HG03064 (cell line): ENCODE measurements at regions not wholly inside any gene's neighbourhood (a gene's known extent, or its start where the extent isn't known, plus 50 kb on each side); places are given as distances from the start of the nearest gene placed in this dataset.
"Not testable (repeated sequence)": the region's sequence is repeated elsewhere in the genome, so short reads cannot be mapped to it uniquely, and the experiment has no call there.

ENCODE experiments used
- ATAC-seq: cut with Tn5 transposase; IDR thresholded peaks from one replicate; pipeline ENCODE4 v1.9.1; 2021; ENCODE audit warnings: low read depth; ENCODE audit not compliant: unreplicated experiment

DNA sequence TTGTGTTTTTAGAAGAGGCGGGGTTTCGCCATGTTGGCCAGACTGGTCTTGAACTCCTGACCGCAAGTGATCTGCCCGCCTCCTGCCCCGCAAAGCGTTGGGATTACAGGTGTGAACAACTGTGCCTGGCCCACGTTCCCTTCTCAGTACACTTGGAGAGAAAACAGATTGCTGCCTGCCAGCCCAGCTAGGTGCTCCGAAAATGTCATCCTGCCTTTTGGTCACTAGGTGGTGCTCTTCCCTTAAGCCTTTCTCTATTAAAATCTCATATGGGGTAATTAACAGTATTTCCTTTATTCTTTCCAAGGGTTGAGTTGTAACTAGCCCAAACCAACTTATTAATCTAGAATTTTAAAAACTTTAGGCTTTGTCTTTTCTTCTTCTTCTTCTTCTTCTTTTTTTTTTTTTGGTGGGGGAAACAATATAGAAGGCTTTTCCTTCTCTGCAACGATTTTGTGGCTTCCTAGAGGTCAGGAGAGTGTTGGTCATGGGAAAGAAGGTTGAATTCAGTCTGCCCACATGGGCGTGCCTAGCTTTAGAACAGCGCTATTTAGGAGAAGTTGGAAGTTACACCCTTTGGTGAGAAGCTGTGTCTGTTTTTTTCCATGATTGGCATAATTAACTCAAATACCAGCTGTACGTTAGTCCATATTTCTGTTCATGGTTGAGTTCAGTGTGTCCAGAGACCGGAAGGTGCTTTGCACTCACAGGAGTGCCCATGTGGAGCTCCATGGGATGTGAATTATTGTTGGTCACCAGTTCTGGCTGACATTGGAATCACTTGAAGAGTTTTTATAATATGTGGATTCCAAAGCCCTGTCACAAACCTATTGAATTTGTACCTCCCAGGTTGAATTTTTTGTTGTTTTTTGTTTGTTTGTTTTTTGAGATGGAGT, 110.1 kb downstream of the LAT start:
- not testable (repeated sequence) for ATAC-seq

DNA sequence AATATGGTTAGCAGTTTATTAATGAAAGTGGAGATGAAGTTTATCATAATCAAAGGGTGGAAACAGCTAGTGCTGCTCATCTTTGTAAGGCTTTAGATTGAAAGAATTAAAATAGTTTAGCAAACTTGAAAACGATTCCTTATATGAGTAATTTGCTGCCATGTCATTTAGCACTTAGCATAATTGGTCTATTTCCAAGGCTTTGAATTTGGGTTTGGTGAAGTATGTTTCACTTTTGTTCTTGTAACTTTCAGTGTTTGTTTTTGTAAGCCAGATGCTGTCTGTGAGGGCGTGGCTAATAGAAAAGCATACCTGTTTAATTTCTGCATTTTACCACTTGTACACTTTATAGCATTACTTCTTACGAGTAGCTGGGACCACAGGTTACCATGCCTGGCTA, 109.5 kb downstream of the LAT start:
- not testable (repeated sequence) for ATAC-seq

DNA sequence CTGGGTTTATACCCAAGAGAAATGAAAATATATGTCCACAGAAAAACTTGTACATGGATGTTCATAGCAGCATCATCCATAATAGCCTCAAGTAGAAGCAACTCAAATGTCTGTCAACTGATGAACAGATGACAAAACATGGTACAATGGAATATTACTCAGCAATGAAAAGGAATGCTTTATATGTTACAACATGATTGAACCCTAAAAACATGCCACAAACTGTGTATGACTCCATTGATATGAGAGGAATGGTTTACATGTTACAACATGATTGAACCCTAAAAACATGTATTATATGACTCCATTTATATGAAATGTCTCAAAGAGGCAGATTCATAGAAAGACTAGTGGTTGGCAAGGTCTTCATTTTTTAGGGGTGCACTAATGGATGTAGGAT, 104.8 kb downstream of the LAT start:
- not testable (repeated sequence) for ATAC-seq

DNA sequence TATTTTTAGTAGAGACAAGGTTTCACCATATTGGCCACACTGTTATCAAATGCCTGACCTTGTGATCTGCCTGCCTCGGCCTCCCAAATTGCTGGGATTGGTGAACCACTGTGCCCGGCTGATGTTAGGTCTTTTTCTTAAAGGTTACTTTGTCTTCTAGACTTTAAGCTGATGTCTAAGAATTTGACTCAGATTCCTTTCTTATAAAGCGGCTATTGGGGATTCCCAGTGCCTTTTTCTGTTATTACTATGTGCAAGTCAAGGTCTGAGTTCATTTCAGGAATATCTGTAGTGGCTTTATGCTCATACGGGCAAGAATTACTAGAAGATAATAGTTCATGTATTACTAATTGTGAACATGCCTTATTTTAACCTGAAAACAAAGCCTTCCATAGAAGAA, 102.8 kb downstream of the LAT start:
- ATAC-seq = not testable (repeated sequence)

DNA sequence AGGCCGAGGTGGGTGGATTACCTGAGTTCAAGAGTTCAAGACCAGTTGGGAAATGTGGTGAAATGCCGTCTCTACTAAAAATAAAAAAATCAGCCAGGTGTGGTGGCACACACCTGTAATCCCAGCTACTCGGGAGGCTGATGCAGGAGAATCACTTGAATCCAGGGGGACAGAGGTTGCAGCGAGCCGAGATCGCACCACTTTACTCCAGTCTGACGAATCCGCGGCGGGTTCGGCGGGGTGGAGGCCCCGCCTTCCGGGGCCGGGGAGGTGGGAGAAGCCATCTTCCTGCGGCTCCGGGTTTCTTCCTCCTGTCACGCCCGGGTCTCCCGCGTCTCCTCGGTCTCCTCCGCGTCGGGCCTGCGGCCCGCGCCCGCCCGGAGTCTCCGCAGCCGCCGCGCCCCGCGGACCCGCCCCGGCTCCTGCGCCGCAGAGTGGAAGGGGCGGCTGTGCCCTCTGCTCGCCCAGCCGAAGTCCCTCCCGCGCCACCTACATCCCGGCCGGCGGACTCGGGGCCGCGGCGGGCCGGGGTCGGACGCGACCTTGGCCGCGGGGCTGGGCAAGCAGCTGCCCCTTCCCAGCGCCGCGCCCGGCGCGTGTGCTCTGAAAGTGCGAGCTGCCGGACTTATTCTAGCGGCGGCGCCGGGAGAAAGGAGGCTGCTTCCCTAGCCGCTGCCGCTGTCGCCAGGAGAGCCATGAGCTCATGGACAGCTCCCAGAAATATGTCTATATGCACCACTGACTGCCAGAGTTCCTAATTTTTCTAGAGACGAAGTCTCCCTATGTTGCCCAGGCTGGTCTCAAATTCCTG, 97.2 kb downstream of the LAT start:
- not testable (repeated sequence) for ATAC-seq

DNA sequence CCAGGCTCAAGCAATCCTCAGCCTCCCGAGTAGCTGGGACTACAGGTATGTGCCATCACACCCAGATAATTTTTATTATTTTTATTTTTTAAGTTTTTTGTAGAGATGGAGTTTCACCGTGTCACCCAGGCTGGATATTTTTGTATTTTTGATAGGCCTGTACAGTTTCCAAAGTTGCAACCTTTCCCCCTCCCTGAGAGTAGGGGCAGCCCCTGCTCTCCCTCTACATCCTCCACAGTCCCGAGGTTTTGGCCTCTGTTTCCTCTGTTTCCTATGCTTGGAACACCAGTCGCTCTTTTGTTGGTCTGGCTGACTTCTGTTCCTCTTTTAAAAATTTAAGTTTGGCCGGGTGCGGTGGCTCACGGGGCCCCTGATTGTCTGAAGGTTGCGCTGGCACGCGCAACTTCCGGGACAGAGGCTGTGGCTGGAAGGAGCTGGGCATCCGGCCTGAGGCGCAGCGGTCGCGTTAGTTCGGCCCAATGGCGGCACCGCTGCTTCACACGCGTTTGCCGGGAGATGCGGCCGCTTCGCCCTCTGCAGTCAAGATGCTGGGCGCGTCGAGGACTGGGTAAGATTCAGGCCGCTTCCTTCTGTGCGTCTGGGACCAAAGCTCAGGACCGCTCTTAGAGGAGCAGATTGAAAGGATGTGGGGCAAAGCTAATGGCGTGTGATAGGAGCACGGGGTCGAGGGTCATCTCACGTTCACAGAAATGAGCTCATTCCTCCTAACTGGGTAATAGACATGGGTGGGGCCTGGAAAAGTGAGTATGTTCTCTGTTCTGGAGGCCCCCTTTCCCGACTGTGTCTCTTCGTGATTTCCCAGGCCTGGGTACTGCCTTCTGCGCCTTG, 89.9 kb downstream of the LAT start:
- peak; percentile 71 for ATAC-seq

DNA sequence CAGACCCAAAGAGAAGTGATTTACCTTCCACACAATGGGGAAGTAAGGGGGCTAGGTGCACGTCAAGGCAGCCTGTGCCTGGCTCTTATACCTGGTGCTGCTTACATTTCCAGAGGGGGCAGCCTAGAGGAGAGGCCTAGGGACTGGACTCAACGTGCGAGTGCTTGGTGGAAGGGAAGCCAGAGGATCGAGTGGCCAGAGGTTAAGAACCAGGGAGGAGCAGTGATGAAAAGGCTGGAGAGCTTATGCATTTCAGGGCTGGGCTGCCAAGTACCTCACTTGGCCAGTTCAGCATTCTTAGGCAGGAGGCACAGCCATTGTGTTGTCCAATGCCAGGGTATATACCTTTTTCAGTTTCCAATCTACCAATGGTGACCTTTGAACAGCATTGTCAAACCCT, 77.4 kb downstream of the LAT start:
- not testable (repeated sequence) for ATAC-seq

DNA sequence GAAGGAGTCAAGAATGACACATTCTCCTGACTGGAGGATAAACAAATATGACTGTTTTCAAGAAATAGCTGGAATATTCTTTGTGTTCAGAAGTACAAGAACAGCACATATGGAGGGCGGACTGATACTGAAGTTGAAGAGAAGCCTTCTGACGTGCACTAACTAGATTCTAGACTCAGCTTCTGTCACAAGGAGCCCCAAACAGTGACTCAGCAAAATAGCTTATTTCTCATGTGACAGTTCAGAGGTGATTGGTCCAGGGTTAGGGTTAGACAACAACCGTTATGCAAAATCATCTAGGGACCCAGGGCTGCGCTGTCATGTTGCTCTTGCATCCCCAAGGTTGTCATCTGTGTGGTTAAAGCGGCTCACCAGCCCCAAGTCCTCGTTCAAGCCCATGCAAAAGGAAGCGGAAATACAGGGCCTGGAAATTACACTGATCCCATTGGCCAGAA, 76.6 kb downstream of the LAT start:
- not testable (repeated sequence) for ATAC-seq

DNA sequence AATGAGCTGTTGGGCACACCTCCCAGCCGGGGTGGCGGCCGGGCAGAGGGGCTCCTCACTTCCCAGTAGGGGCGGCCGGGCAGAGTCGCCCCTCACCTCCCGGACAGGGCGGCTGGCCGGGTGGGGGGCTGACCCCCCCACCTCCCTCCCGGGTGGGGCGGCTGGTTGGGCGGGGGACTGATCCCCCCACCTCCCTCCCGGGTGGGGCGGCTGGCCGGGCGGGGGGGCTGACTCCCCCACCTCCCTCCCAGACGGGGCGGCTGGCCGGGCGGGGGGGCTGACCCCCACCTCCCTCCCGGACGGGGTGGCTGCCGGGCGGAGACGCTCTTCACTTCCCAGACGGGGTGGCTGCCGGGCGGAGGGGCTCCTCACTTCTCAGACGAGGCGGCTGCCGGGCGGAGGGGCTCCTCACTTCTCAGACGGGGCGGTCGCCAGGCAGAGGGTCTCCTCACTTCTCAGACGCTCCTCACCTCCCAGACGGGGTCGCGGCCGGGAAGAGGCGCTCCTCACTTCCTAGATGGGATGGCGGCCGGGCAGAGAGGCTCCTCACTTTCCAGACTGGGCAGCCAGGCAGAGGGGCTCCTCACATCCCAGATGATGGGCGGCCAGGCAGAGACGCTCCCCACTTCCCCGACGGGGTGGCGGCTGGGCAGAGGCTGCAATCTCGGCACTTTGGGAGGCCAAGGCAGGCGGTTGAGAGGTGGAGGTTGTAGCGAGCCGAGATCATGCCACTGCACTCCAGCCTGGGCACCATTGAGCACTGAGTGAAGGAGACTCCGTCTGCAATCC, 75.4 kb downstream of the LAT start:
- ATAC-seq = not testable (repeated sequence)

DNA sequence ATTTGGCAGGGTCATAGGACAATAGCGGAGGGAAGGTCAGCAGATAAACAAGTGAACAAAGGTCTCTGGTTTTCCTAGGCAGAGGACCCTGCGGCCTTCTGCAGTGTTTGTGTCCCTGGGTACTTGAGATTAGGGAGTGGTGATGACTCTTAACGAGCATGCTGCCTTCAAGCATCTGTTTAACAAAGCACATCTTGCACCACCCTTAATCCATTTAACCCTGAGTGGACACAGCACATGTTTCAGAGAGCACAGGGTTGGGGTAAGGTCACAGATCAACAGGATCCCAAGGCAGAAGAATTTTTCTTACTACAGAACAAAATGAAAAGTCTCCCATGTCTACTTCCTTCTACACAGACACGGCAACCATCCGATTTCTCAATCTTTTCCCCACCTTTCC, 74.7 kb downstream of the LAT start:
- ATAC-seq = not testable (repeated sequence)
